ENCODE measurements at regions not wholly inside any gene's neighbourhood (a gene's known extent, or its start where the extent isn't known, plus 50 kb on each side); places are given as distances from the start of the nearest gene placed in this dataset.
A peak's percentile ranks its signal among the peaks of the same experiment; 100 is the strongest.

GRCh38 chr10:124231168-124232155 lies 138.1 kb upstream of the CHST15 start:
- peak in 1 of 3 donors; percentile 91 for DNase-seq (ENCODE audit: low read depth in 2 of 3, low spot score in 2 of 3)

GRCh38 chr10:124230635-124231167 lies 137.3 kb upstream of the CHST15 start:
- no peak for DNase-seq (ENCODE audit: low read depth in 2 of 3, low spot score in 2 of 3)

GRCh38 chr10:124229989-124230634 lies 136.7 kb upstream of the CHST15 start:
- DNase-seq (ENCODE audit: low read depth in 2 of 3, low spot score in 2 of 3): no peak

DNA sequence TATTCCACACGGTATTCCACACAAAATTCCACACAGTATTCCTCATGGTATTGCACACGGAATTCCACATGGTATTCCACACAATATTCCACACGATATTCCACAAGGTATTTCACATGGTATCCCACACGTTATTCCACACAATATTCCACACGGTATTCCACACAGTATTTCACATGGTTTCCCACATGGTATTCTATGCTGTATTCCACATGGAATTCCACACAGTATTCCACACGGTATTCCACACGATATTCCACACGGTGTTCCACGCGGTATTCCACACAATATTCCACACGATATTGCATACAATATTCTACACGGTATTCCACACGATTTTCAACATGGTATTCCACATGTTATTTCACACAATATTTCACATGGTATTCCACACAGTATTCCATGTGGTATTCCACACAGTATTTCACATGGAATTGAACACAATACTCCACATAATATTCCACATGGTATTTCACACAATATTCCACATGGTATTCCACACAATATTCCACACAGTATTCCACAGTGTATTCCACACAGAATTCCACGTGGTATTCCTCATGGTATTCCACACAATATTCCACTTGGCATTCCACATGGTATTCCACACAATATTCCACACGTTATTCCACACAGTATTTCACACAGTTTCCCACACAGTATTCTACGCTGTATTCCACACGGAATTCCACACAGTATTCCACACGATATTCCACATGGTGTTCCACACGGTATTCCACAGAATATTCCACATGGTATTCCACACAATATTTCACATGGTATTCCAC lies 136.0 kb upstream of the CHST15 start:
- no peak for DNase-seq (ENCODE audit: low read depth in 2 of 3, low spot score in 2 of 3)

DNA sequence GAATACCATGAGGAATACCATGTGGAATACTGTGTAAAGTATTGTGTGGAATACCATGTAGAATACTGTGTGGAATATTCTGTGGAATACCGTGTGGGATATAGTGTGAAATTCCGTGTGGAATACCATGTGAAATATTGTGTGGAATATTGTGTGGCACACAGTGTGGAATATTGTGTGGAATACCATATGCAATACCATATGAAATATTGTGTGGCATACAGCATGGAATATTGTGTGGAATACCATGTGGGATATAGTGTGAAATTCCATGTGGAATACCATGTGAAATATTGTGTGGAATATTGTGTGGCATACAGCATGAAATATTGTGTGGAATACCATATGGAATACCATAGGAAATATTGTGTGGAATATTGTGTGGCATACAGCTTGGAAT lies 135.1 kb upstream of the CHST15 start:
- no peak for DNase-seq (ENCODE audit: low read depth in 2 of 3, low spot score in 2 of 3)

DNA sequence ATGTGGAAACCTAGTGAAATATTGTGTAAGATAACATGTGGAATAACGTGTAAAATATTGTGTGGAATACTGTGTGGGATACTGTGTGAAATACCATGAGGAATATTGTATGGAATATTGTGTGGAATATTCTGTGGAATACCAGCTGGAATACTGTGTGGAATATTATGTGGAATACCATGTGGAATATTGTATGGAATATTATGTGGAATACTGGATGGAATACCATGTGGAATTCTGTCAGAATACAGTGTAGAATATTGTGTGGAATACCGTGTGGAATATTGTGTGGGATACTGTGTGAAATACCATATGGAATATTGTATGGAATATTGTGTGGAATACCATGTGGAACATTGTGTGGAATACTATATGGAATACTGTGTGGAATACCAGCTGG lies 134.6 kb upstream of the CHST15 start:
- no peak for DNase-seq (ENCODE audit: low read depth in 2 of 3, low spot score in 2 of 3)

- no peak for DNase-seq (ENCODE audit: low read depth in 2 of 3, low spot score in 2 of 3)
Observed at GRCh38 chr10:124227055-124227975, 133.9 kb upstream of the CHST15 start.

- DNase-seq (ENCODE audit: low read depth in 2 of 3, low spot score in 2 of 3): no peak
Observed at GRCh38 chr10:124226271-124227054, 133.1 kb upstream of the CHST15 start.

- DNase-seq (ENCODE audit: low read depth in 2 of 3, low spot score in 2 of 3): peak in 1 of 3 donors; percentile 90
Observed at GRCh38 chr10:124225467-124226270, 132.3 kb upstream of the CHST15 start.

GRCh38 chr10:124225029-124225466 lies 131.7 kb upstream of the CHST15 start:
- DNase-seq (ENCODE audit: low read depth in 2 of 3, low spot score in 2 of 3): no peak

DNA sequence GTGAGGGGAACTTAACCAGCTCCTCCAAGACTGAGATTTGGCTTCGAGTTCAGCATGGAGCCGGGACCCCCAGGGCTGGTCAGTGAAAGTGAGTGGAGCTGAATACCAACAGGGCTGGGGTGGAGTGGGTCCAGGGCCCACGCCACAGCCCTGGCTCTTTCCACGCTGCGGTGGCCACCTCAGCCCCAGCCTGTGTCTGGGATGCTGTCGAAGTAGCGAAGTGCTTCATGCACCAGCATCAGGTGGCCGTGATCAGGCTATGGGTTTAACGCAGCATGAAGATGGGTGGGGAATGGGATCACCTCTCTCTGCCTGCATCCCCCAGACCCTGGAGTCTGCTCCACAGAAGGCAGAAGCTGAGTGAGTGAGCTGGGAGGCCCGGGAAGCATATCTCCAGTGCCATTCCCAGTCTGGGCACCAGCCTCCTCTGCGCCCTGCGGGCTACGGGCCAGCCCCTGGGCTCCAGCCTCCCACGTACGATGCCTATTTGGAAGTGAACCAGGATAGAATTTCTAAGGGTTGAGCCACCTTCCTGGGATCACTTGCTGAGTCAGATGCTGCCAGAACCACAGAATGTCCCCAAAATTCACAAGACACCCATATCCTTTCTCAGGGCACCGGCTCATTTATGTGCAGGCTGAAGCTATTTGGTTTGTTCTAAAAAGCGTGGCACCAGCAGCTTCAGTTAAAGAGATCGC lies 131.1 kb upstream of the CHST15 start:
- no peak for DNase-seq (ENCODE audit: low read depth in 2 of 3, low spot score in 2 of 3)

- DNase-seq (ENCODE audit: low read depth in 2 of 3, low spot score in 2 of 3): no peak
Observed at GRCh38 chr10:124223711-124224085, 130.3 kb upstream of the CHST15 start.

GRCh38 chr10:124222988-124223710 lies 129.8 kb upstream of the CHST15 start:
- DNase-seq (ENCODE audit: low read depth in 2 of 3, low spot score in 2 of 3): no peak

DNA sequence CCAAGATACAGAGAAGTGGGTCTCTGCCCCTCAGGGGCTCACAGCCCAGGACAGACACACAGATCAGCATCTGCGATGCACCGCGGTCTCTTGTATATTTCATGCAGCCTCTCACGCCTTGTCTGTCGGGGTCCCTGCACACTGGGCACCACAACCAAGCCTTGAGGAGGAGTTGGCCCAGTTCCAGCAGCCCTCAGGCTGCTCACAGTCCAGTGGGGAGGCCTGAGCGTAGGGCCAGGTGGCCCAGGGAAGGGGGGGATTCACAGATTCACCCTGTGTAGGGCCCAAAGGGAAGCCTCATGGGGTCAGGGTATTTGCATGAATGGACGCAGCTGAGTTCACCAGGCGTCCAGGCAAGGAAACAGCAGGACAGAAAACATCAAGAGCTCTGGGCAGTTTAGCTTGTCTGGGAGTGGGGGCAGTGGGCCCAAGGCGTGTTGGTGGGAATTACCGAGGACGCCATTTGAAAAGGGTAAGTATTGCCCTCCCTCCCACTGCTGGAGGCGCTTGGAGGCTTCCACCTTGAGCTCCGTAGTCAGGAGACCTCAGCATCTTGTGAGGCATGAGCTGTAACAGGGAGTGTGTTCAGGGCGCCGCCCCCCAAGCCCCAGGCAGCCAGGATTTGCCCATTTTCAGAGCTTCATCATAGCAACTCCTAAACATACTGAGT lies 129.1 kb upstream of the CHST15 start:
- DNase-seq (ENCODE audit: low read depth in 2 of 3, low spot score in 2 of 3): no peak

DNA sequence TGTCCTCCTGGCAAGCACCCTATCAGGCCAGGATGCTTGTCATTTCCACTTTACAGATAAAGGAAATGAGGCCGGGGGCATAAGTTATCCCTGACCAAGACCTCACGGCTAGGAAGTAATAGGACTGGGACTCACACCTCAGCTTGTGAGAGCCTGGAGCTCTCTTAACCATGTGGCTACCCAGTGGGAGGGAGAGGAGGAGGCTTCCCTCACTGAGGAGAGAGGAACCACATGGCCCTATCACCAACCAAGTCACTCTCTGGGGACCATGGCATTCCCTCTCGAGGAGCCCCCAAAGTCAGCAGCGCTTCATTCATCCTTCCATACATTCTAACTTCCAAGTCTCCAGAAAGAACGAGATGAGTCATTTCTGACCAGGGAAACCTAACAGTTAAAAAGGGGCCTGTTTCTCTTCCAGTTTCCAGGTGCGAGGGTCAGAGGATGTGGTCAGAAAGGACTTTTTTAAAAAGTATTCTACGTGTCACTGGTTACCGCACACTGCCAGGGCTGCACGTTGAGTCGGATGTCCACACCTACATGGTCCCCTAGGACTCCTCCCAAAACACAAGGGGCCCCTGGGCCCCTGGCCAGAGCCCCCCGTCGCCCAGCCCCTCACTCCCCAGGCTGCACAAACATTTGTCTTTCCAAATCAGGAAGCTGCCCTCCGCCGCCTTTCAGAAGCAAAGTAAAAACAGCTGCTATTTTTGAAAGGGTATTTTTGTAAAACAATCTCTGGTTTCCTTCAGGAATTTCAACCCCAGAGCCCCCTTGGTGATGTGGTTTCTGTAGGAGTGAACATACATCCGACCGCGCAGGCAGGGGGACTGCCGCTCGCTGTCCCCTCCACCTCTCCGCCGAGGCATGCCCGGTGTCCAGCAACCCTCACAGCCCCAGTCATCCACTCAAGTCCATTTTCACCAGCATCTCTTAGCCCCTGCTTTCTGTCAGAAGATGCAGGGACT lies 128.2 kb upstream of the CHST15 start:
- DNase-seq (ENCODE audit: low read depth in 2 of 3, low spot score in 2 of 3): no peak
